Keratinocyte (primary cell): ENCODE measurements at regions not wholly inside any gene's neighbourhood (a gene's known extent, or its start where the extent isn't known, plus 50 kb on each side); places are given as distances from the start of the nearest gene placed in this dataset.

ENCODE experiments used
- DNase-seq: peaks from one replicate; pipeline ENCODE4 v3.0.0-alpha.2; 2011; ENCODE audit warnings: low read depth, missing footprints, low spot score
- FAIRE-seq: peaks from 2 replicates; lab custom pipeline; 2011; peaks lifted over from hg19 to GRCh38; lab: Jason Lieb, UNC
- H2AFZ ChIP-seq: 2 replicates; pipeline ENCODE4 v1.6.0; 2012; ENCODE audit warnings: low read length, control low read depth, inconsistent platforms; ENCODE audit not compliant: control insufficient read depth
- H3K27ac ChIP-seq: 2 replicates; pipeline ENCODE4 v1.5.1; 2011; ENCODE audit warnings: low read length; ENCODE audit not compliant: control insufficient read depth, insufficient read depth
- H3K27me3 ChIP-seq: 3 replicates; pipeline ENCODE4 v1.6.0; 2011; ENCODE audit warnings: low read length; ENCODE audit not compliant: control insufficient read depth, insufficient read depth; ENCODE audit errors: extremely low read depth
- H3K36me3 ChIP-seq, 2 experiments: 2 replicates in 1 of 2; 3 replicates in 1 of 2; pipeline ENCODE4 v1.5.1; 2011; ENCODE audit warnings: low read length in 2 of 2, mild to moderate bottlenecking in 1 of 2; ENCODE audit not compliant: control insufficient read depth in 2 of 2, insufficient read depth in 2 of 2; ENCODE audit errors: extremely low read depth in 1 of 2
- H3K4me1 ChIP-seq: 3 replicates; pipeline ENCODE4 v1.5.1; 2011; ENCODE audit warnings: low read length; ENCODE audit not compliant: control insufficient read depth, insufficient read depth; ENCODE audit errors: extremely low read depth
- H3K4me2 ChIP-seq: 3 replicates; pipeline ENCODE4 v1.6.0; 2011; ENCODE audit warnings: low read depth, low read length; ENCODE audit not compliant: control insufficient read depth, insufficient read depth; ENCODE audit errors: extremely low read depth
- H3K4me3 ChIP-seq, 3 experiments: fragments of 200-600 bp in 1 of 3; sonication (generic) in 1 of 3; 2 replicates in 2 of 3; 3 replicates in 1 of 3; pipeline ENCODE4 v1.5.1; 2011 to 2016; ENCODE audit warnings: low read length in 3 of 3, mild to moderate bottlenecking in 3 of 3, control low read depth in 2 of 3, inconsistent platforms in 1 of 3, low read depth in 1 of 3, mixed read lengths in 1 of 3, mixed run types in 1 of 3, moderate library complexity in 1 of 3; ENCODE audit not compliant: control insufficient read depth in 2 of 3, insufficient read depth in 2 of 3; ENCODE audit errors: extremely low read depth in 1 of 3
- H3K79me2 ChIP-seq: 2 replicates; pipeline ENCODE4 v1.6.0; 2012; ENCODE audit warnings: low read length; ENCODE audit not compliant: control insufficient read depth, insufficient read depth
- H3K9ac ChIP-seq: 3 replicates; pipeline ENCODE4 v1.6.0; 2011; ENCODE audit warnings: low read length; ENCODE audit not compliant: control insufficient read depth, insufficient read depth; ENCODE audit errors: extremely low read depth
- H3K9me1 ChIP-seq: 3 replicates; pipeline ENCODE4 v1.6.0; 2011; ENCODE audit warnings: low read length; ENCODE audit not compliant: control insufficient read depth, insufficient read depth; ENCODE audit errors: extremely low read depth
- H3K9me3 ChIP-seq: 2 replicates; pipeline ENCODE4 v1.5.1; 2012; ENCODE audit warnings: low read depth, low read length; ENCODE audit not compliant: control insufficient read depth
- H4K20me1 ChIP-seq: 3 replicates; pipeline ENCODE4 v1.6.0; 2011; ENCODE audit warnings: low read length; ENCODE audit not compliant: control insufficient read depth, insufficient read depth; ENCODE audit errors: extremely low read depth
- EZH2 ChIP-seq: IDR thresholded peaks from one replicate; pipeline ENCODE4 v1.6.1; 2012; ENCODE audit warnings: inconsistent platforms, mild to moderate bottlenecking, low read length, moderate library complexity
- dilution Hi-C: fragments of 300-500 bp; cut with MboI; formaldehyde crosslinking; loops from one replicate; pipeline ENCODE4 v1.7.0; 2020; ENCODE audit warnings: low sequenced_read_pairs; ENCODE audit not compliant: extremely low pct_ligation_motif_present
- TF ChIP-seq, protein P1 (sequence below), 3 experiments: IDR thresholded peaks in 1 of 3; conservative IDR thresholded peaks in 1 of 3; optimal IDR thresholded peaks in 1 of 3; 2 replicates in 2 of 3; 3 replicates in 1 of 3; pipeline versions ENCODE3 to v1.5.1; 2011; ENCODE audit warnings: low read length in 3 of 3, mild to moderate bottlenecking in 3 of 3, moderate library complexity in 2 of 3, control low read depth in 1 of 3, inconsistent platforms in 1 of 3; ENCODE audit not compliant: insufficient read depth in 2 of 3; ENCODE audit errors: extremely low read depth in 1 of 3

DNA sequence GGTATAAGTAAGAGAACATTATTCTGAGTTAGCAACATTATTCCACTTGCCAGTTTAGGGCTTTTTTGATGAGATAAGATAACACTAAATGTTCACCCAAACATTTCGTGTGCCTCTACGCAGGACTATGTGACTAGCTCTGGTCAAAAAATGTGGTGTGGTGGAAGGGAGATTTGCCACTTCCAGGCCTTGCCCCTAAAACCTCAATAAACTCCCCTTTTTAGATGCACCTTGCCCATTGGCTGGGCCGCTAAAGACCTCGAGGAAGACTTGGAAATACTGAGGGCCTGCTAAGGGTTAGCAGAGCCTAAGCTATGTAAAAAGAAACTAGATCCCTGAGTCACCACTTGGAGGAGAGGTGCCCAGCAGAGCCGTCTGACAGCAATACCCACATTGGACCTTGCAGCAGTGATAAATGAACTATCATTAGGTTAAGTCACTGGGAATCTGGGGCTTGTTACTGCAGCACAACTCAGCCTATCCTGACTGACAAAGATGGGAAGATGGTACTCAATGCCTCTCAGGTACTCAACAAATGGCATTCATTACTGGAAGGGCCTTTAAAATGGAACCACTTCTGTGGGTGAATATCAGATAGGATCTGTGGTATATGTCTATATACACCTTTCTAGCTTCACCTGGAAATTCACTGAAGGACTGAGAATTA, 331.5 kb upstream of the TLE3 start:
- no peak overlapping the region for H3K27ac ChIP-seq
- H2AFZ ChIP-seq = no peak overlapping the region
- H3K9me3 ChIP-seq = no peaks in the 10 kb centered on the region

DNA sequence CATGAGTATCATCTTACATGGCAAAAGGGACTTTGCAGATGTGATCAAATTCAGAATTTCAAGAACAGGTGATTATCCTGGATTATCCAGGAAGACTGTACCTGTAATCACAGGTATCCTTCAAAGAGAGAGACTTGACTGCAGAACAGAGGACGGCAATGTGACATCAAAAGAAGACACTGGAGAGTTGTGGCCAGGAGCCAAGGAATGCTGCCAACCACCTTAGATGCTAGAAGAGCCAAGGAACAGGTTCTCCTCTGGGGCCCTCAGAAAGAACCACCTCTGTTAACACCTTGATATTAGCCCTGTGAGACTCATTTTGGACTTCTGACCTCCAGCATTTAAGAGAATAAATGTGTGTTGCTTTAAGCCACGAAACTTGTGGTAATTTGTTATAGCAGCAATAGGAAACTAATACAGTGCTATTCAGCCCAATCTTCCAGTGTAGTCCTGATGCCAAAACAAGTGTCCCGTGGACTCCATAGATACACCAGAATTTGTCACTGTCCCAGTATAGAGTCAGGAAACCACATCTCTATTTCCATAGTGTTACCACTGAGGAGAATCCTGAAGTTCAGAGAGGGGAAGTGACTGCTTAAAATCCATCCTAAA, 330.6 kb upstream of the TLE3 start:
- H3K4me3 ChIP-seq = no peak overlapping the region
- FAIRE-seq (no peak), DNase-seq (no peak)
- H3K27me3 ChIP-seq = peaks cover 21% of the 10 kb centered on the region
- no peaks in the 10 kb centered on the region for H3K79me2 ChIP-seq
- H3K4me1 ChIP-seq = peaks cover 38% of the 10 kb centered on the region
- H4K20me1 ChIP-seq = no peaks in the 10 kb centered on the region
- H3K9ac ChIP-seq = no peak overlapping the region
- peak overlapping the region; percentile 29 for H3K4me2 ChIP-seq
- no peak overlapping the region for H2AFZ ChIP-seq
- H3K27ac ChIP-seq = peak overlapping the region; percentile 6
- peaks cover 3% of the 10 kb centered on the region for H3K9me1 ChIP-seq
- dilution Hi-C loops = no loop called here
- TF ChIP-seq, protein P1, sequence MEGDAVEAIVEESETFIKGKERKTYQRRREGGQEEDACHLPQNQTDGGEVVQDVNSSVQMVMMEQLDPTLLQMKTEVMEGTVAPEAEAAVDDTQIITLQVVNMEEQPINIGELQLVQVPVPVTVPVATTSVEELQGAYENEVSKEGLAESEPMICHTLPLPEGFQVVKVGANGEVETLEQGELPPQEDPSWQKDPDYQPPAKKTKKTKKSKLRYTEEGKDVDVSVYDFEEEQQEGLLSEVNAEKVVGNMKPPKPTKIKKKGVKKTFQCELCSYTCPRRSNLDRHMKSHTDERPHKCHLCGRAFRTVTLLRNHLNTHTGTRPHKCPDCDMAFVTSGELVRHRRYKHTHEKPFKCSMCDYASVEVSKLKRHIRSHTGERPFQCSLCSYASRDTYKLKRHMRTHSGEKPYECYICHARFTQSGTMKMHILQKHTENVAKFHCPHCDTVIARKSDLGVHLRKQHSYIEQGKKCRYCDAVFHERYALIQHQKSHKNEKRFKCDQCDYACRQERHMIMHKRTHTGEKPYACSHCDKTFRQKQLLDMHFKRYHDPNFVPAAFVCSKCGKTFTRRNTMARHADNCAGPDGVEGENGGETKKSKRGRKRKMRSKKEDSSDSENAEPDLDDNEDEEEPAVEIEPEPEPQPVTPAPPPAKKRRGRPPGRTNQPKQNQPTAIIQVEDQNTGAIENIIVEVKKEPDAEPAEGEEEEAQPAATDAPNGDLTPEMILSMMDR (optimal IDR thresholded peaks at IDR 0.05 in 1 of 3, IDR thresholded peaks at IDR 0.05 in 1 of 3, conservative IDR thresholded peaks at IDR 0.05 in 1 of 3; ENCODE audit: extremely low read depth in 1 of 3, insufficient read depth in 2 of 3, low read length in 3 of 3) = no peak
- TF ChIP-seq EZH2 = no peak
- H3K9me3 ChIP-seq = no peaks in the 10 kb centered on the region
- H3K36me3 ChIP-seq = no peaks in the 10 kb centered on the region

More for the DNA sequence above, 331.5 kb upstream of the TLE3 start:
- no peaks in the 10 kb centered on the region for H3K79me2 ChIP-seq
- no peak overlapping the region for H3K4me3 ChIP-seq
- H3K27me3 ChIP-seq = peaks cover 16% of the 10 kb centered on the region
- no peak for DNase-seq
- H4K20me1 ChIP-seq = no peaks in the 10 kb centered on the region
- no peaks in the 10 kb centered on the region for H3K36me3 ChIP-seq
- H3K4me2 ChIP-seq = no peak overlapping the region
- peaks cover 41% of the 10 kb centered on the region for H3K4me1 ChIP-seq
- H3K9ac ChIP-seq = no peak overlapping the region
- dilution Hi-C loops = no loop called here
- TF ChIP-seq, protein P1 (optimal IDR thresholded peaks at IDR 0.05 in 1 of 3, IDR thresholded peaks at IDR 0.05 in 1 of 3, conservative IDR thresholded peaks at IDR 0.05 in 1 of 3; ENCODE audit: extremely low read depth in 1 of 3, insufficient read depth in 2 of 3, low read length in 3 of 3) = no peak
- TF ChIP-seq EZH2 = no peak
- peaks cover 3% of the 10 kb centered on the region for H3K9me1 ChIP-seq
- FAIRE-seq = no peak
